ENCODE measurements at regions not wholly inside any gene's neighbourhood (a gene's known extent, or its start where the extent isn't known, plus 50 kb on each side); places are given as distances from the start of the nearest gene placed in this dataset.
"Not testable (repeated sequence)": the region's sequence is repeated elsewhere in the genome, so short reads cannot be mapped to it uniquely, and the experiment has no call there.

DNA sequence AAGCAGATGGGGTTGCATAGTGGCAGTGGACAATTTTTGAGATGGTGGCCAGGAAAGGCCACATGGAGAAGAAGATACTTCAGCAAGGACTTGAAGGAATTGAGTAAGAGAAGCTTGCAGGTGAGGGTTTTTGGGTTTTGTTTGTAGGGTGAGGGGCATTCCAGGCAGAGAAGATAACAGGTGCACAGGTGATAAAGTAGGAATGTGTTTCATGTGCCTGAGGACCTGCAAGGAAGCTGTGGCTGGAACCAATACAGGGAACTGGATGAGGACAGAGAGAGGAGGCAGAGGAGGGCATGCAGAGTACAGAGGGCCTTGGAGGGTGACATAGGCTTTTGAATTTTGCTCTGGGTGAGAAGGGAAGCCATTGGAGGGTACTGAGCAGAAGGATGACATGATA, 314.5 kb downstream of the KLF12 start:
- in situ Hi-C loops (cut with MboI; ENCODE audit: low sequenced_read_pairs), result no loop called here

DNA sequence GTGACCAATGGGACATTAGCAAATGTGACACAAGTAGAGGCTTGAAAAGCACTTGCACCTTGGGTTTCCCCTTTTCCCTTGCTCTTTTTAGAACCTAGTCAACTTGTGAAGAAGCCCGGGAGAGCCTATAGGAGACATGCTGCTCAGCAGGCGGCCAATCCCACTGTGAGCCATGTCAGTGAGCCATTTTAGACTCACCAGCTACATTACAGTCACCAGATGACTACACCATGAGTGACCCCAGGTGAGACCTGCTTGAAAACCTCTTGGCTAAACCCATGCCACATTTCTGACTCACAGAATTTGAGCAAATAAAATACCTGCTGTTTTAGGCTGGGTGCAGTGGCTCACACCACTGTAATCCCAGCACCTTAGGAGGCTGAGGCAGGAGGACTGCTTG, 317.5 kb downstream of the KLF12 start:
- in situ Hi-C loops (cut with MboI; ENCODE audit: low sequenced_read_pairs), result no loop called here

DNA sequence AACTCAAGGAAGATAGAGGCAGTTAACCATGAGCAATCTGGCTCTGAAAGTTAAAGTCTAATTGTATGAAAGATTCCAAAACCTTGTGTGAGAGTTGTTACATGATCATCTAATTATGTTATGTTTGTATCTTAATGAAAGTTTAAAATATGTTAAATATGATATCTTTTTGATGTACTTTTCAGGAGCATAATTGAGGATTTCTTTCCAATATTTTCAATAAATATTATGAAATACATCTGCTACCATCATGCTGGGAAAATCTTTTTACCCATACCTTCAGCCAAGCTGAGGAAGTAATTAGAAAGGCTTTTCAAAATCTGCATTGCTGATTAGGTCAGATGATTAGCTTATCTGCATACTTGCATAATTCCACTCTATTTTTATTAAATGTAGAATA, 318.4 kb downstream of the KLF12 start:
- in situ Hi-C loops (cut with MboI; ENCODE audit: low sequenced_read_pairs), result no loop called here

- in situ Hi-C loops (cut with MboI; ENCODE audit: low sequenced_read_pairs), result no loop called here
These were observed 323.6 kb downstream of the KLF12 start for GRCh38 chr13:73810647-73811046.

GRCh38 chr13:73809561-73809960, 324.6 kb downstream of the KLF12 start:
- in situ Hi-C loops (cut with MboI; ENCODE audit: low sequenced_read_pairs), result no loop called here

- in situ Hi-C loops (cut with MboI; ENCODE audit: low sequenced_read_pairs), result no loop called here
These were observed 325.9 kb downstream of the KLF12 start for GRCh38 chr13:73808318-73808717.

DNA sequence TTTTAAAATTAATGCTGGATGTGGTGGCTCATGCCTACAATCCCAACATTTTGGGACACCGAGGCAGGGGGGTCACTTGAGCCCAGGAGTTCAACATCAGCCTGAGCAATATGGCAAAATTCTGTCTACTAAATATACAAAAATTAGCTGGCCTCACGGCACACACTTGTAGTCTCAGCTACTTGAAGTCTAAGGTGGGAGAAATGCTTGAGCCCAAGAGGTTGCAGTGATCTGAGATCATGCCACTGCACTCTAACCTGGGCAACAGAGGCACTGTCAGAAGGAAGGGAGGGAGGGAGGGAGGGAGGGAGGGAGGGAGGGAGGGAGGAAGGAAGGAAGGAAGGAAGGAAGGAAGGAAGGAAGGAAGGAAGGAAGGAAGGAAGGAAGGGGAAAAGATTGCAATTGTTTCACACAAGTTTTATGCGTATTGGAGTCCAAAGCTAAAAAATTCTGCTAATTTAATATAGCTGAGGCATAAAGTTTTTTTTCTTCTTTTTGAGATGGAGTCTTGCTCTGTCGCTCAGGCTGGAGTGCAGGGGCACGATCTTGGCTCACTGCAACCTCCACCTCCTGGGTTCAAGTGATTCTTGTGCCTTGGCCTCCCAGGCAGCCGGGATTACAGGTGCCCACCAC, 328.8 kb downstream of the KLF12 start:
- in situ Hi-C loops (cut with MboI; ENCODE audit: low sequenced_read_pairs), result not testable (repeated sequence)

- in situ Hi-C loops (cut with MboI; ENCODE audit: low sequenced_read_pairs), result no loop called here
These were observed 330.2 kb downstream of the KLF12 start for GRCh38 chr13:73803997-73804396.

GRCh38 chr13:73800011-73800410, 334.2 kb downstream of the KLF12 start:
- in situ Hi-C loops (cut with MboI; ENCODE audit: low sequenced_read_pairs), result no loop called here

- in situ Hi-C loops (cut with MboI; ENCODE audit: low sequenced_read_pairs), result no loop called here
These were observed 339.4 kb downstream of the KLF12 start for GRCh38 chr13:73794755-73795154.

DNA sequence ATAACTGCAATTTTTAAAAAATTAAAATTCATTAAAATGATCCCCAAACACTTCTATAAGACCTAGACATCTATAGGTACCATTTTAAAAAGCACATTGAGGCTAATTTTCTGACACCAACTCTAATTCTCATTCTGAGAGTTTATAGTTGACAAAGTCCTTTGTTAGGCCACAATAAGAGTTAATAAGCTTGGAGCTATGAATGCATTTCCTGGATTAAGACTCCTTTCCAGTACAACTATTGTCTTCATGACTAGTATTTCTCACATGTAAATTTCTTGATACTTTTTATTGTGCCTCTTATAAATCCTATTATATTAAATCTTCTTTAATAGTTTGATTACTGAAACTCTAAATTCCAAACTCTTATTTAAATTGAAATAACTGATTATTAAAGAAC, 340.8 kb downstream of the KLF12 start:
- in situ Hi-C loops (cut with MboI; ENCODE audit: low sequenced_read_pairs), result no loop called here

- in situ Hi-C loops (cut with MboI; ENCODE audit: low sequenced_read_pairs), result no loop called here
These were observed 341.4 kb downstream of the KLF12 start for GRCh38 chr13:73792796-73793195.

DNA sequence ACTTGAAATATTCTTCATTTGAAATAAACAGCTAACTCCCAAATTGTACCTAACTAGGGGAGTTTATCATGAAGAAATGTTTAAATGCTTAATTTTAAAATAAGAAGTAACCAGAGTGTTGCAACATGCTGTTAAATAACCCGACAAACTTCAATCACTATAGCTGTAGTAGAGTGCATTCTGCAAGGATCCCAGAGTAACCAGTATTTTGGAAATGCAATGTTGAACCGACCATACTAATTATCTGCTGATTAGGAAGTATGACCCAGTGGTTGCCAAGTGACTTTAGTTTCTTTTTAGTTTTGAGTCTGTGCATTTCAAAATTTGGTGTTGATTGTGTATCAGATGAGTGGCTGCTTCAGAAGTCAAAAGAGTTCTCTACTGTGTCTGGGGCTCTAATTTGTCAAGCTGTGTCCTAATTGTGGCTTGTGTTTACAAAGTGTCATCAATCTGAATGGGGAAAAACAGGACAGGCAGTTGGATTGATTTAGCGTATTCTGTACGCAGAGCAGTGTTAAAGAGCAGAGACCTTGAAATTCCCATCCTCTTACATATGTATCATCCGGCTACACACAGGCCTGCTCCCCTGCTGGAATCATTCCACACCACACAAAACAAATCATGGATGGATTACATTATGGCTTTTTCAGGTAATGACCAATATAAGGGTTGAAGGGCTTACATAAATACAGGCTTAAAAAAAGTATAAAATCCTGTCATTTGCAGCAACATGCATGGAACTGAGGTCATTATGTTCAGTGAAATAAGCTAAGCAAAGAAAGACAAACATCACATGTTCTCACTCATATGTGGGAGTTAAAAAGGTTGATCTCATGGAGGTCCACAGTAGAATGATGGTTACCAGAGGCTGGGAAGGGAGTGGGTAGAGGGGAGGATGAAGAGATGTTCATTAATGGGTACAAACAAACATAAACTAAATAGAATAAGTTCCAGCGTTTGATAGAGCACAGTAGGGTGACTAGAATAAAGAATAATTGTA, 351.5 kb downstream of the KLF12 start:
- in situ Hi-C loops (cut with MboI; ENCODE audit: low sequenced_read_pairs), result no loop called here

DNA sequence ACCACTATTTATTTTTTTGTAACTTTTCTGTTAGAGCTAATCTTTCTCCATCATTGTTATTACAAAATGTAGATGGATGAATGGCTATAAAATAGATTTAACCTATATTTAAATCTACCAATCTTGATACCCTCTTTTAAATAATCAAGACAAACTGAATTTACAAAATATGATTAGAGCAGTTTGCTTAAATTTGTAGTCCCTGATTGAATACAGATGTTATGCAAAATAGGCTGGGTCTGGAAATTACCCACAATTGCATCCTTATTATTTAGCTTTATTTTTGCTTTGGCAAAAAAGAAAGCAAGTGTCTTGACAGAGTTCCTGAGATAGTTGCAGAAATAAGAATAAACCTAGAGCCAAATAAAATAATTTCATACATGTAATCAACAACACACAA, 352.8 kb downstream of the KLF12 start:
- in situ Hi-C loops (cut with MboI; ENCODE audit: low sequenced_read_pairs), result no loop called here

- in situ Hi-C loops (cut with MboI; ENCODE audit: low sequenced_read_pairs), result no loop called here
These were observed 354.3 kb downstream of the KLF12 start for GRCh38 chr13:73779881-73780280.

- in situ Hi-C loops (cut with MboI; ENCODE audit: low sequenced_read_pairs), result no loop called here
These were observed 355.9 kb downstream of the KLF12 start for GRCh38 chr13:73778242-73778864.

GRCh38 chr13:73777134-73777533, 357.1 kb downstream of the KLF12 start:
- in situ Hi-C loops (cut with MboI; ENCODE audit: low sequenced_read_pairs), result no loop called here

DNA sequence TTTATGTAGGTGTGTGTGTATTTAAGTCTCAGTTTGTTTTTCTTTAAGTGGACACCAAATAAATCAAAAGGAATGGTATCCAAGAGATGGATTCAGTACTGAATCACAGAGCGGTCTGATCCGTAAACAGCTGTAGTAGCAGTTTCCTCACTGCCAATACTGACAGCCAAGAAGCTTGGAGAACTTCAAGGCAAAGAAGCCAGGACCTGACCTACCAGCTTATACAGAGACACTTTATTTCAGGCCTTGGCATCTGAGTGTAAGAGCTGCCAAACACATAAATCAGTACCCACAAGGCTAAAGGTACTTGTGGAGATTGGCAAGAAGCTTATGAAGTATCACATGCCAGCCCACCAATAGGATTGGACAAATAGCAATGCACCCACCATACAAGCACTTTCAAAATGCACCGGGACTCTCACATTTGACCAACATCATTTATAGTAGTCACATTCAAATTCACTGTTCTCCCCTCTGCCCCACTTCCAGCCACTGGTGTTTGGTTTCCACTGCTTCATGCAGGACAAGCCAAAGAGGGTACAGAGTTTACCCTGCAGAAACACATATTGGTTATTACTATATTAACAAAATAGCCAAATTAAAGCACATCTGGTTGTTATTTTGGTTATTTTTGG, 357.9 kb downstream of the KLF12 start:
- in situ Hi-C loops (cut with MboI; ENCODE audit: low sequenced_read_pairs), result no loop called here

- in situ Hi-C loops (cut with MboI; ENCODE audit: low sequenced_read_pairs), result no loop called here
These were observed 361.0 kb downstream of the KLF12 start for GRCh38 chr13:73773168-73773549.

GRCh38 chr13:73772449-73773167, 361.6 kb downstream of the KLF12 start:
- in situ Hi-C loops (cut with MboI; ENCODE audit: low sequenced_read_pairs), result no loop called here
